Muscle layer of colon (tissue), 2 donors: ENCODE measurements at regions not wholly inside any gene's neighbourhood (a gene's known extent, or its start where the extent isn't known, plus 50 kb on each side); places are given as distances from the start of the nearest gene placed in this dataset.
"Not testable (repeated sequence)": the region's sequence is repeated elsewhere in the genome, so short reads cannot be mapped to it uniquely, and the experiment has no call there.

Source experiments
- H3K27ac ChIP-seq: one replicate; pipeline ENCODE4 v1.7.0; 2013; ENCODE audit warnings: low read depth, mild to moderate bottlenecking, low read length, moderate library complexity
- H3K27me3 ChIP-seq, 2 donors: one replicate each; pipeline ENCODE4 v1.7.0; 2013; ENCODE audit warnings: low read length in 2 of 2, mild to moderate bottlenecking in 2 of 2; ENCODE audit not compliant: insufficient read depth in 2 of 2, control insufficient read depth in 1 of 2
- H3K36me3 ChIP-seq: one replicate; pipeline ENCODE4 v1.7.0; 2013; ENCODE audit warnings: mild to moderate bottlenecking, low read length; ENCODE audit not compliant: insufficient read depth
- H3K4me1 ChIP-seq: one replicate; pipeline ENCODE4 v1.7.0; 2013; ENCODE audit warnings: mild to moderate bottlenecking, low read length; ENCODE audit not compliant: insufficient read depth
- H3K4me3 ChIP-seq, 2 donors: one replicate each; pipeline ENCODE4 v1.7.0; 2013; ENCODE audit warnings: low read length in 2 of 2, low read depth in 1 of 2, mild to moderate bottlenecking in 1 of 2, moderate library complexity in 1 of 2
- H3K9ac ChIP-seq: one replicate; pipeline ENCODE4 v1.7.0; 2013; ENCODE audit warnings: low read length
- H3K9me3 ChIP-seq: one replicate; pipeline ENCODE4 v1.7.0; 2013; ENCODE audit warnings: mild to moderate bottlenecking, low read length
- donor health status: abdominal sarcoma.
- donor health status: Adenocarcinoma of cecum.

- no peak overlapping the region for H3K27ac ChIP-seq
- H3K27me3 ChIP-seq, result no peaks in the 10 kb centered on the region
- no peak overlapping the region for H3K9ac ChIP-seq
- no peak overlapping the region for H3K4me3 ChIP-seq
- H3K4me1 ChIP-seq, result no peaks in the 10 kb centered on the region
- no peaks in the 10 kb centered on the region for H3K9me3 ChIP-seq
- H3K36me3 ChIP-seq, result no peaks in the 10 kb centered on the region
Observed at GRCh38 chr18:55699233-55699765, 111.3 kb upstream of the TCF4 start.

- Histone ChIP-seq H3K9me3 (no peaks in the 10 kb centered on the region), H3K27me3 (no peaks in the 10 kb centered on the region), H3K9ac (no peak overlapping the region), H3K27ac (no peak overlapping the region), H3K4me1 (no peaks in the 10 kb centered on the region), H3K36me3 (no peaks in the 10 kb centered on the region), H3K4me3 (no peak overlapping the region)
Observed at GRCh38 chr18:55696811-55697210, 108.8 kb upstream of the TCF4 start.

- H3K4me3 ChIP-seq, result no peak overlapping the region
- H3K27me3 ChIP-seq, result no peaks in the 10 kb centered on the region
- no peaks in the 10 kb centered on the region for H3K4me1 ChIP-seq
- no peak overlapping the region for H3K9ac ChIP-seq
- no peaks in the 10 kb centered on the region for H3K9me3 ChIP-seq
- no peak overlapping the region for H3K27ac ChIP-seq
- H3K36me3 ChIP-seq, result no peaks in the 10 kb centered on the region
Observed at GRCh38 chr18:55695091-55695490, 107.1 kb upstream of the TCF4 start.

GRCh38 chr18:55694291-55694690, 106.3 kb upstream of the TCF4 start:
- H3K4me1 ChIP-seq, result no peaks in the 10 kb centered on the region
- H3K27me3 ChIP-seq, result no peaks in the 10 kb centered on the region
- no peak overlapping the region for H3K4me3 ChIP-seq
- H3K9ac ChIP-seq, result no peak overlapping the region
- H3K36me3 ChIP-seq, result no peaks in the 10 kb centered on the region
- H3K9me3 ChIP-seq, result no peaks in the 10 kb centered on the region
- no peak overlapping the region for H3K27ac ChIP-seq

GRCh38 chr18:55688030-55688429, 100.0 kb upstream of the TCF4 start:
- Histone ChIP-seq H3K9ac (no peak overlapping the region), H3K27me3 (no peaks in the 10 kb centered on the region), H3K9me3 (no peaks in the 10 kb centered on the region), H3K4me3 (no peak overlapping the region), H3K4me1 (no peaks in the 10 kb centered on the region), H3K36me3 (no peaks in the 10 kb centered on the region), H3K27ac (no peak overlapping the region)

GRCh38 chr18:55687106-55687505, 99.1 kb upstream of the TCF4 start:
- no peaks in the 10 kb centered on the region for H3K4me1 ChIP-seq
- no peaks in the 10 kb centered on the region for H3K36me3 ChIP-seq
- H3K9me3 ChIP-seq, result no peaks in the 10 kb centered on the region
- no peak overlapping the region for H3K9ac ChIP-seq
- no peak overlapping the region for H3K4me3 ChIP-seq
- H3K27me3 ChIP-seq, result no peaks in the 10 kb centered on the region
- H3K27ac ChIP-seq, result no peak overlapping the region

- Histone ChIP-seq H3K9me3 (no peaks in the 10 kb centered on the region), H3K4me3 (no peak overlapping the region), H3K36me3 (no peaks in the 10 kb centered on the region), H3K4me1 (no peaks in the 10 kb centered on the region), H3K27me3 (no peaks in the 10 kb centered on the region), H3K27ac (no peak overlapping the region), H3K9ac (no peak overlapping the region)
Observed at GRCh38 chr18:55685638-55686037, 97.6 kb upstream of the TCF4 start.

GRCh38 chr18:55672574-55673361, 84.8 kb upstream of the TCF4 start:
- Histone ChIP-seq H3K4me3 (no peak overlapping the region), H3K27ac (no peak overlapping the region), H3K36me3 (no peaks in the 10 kb centered on the region)

GRCh38 chr18:55665506-55665905, 77.5 kb upstream of the TCF4 start:
- Histone ChIP-seq H3K9me3 (no peaks in the 10 kb centered on the region), H3K4me1 (no peaks in the 10 kb centered on the region), H3K9ac (no peak overlapping the region), H3K27ac (no peak overlapping the region), H3K36me3 (no peaks in the 10 kb centered on the region), H3K4me3 (no peak overlapping the region), H3K27me3 (no peaks in the 10 kb centered on the region)

More at GRCh38 chr18:55672574-55673361, 84.8 kb upstream of the TCF4 start:
- Histone ChIP-seq H3K9me3 (no peaks in the 10 kb centered on the region), H3K9ac (no peak overlapping the region), H3K4me1 (no peaks in the 10 kb centered on the region), H3K27me3 (no peaks in the 10 kb centered on the region)

GRCh38 chr18:55664758-55665400, 76.9 kb upstream of the TCF4 start:
- not testable (repeated sequence) for H3K4me3 ChIP-seq, H3K4me1 ChIP-seq, H3K27ac ChIP-seq, H3K36me3 ChIP-seq, H3K27me3 ChIP-seq, H3K9ac ChIP-seq, H3K9me3 ChIP-seq

- Histone ChIP-seq H3K9me3 (no peaks in the 10 kb centered on the region), H3K4me1 (no peaks in the 10 kb centered on the region), H3K9ac (no peak overlapping the region), H3K27ac (no peak overlapping the region), H3K27me3 (no peaks in the 10 kb centered on the region), H3K36me3 (no peaks in the 10 kb centered on the region), H3K4me3 (no peak overlapping the region)
Observed at GRCh38 chr18:55663891-55664290, 75.9 kb upstream of the TCF4 start.
